Spleen (tissue), 7 donors: ENCODE measurements at regions not wholly inside any gene's neighbourhood (a gene's known extent, or its start where the extent isn't known, plus 50 kb on each side); places are given as distances from the start of the nearest gene placed in this dataset.

Experiments used
- CTCF ChIP-seq, 11 experiments: fragments of 200-600 bp in 7 of 11; fragments of 450-650 bp in 4 of 11; sonication (generic) in 4 of 11; IDR thresholded peaks in 8 of 11; conservative IDR thresholded peaks in 3 of 11; 1 replicate in 7 of 11; 2 replicates in 4 of 11; pipeline versions ENCODE4 v1.4.0 to v1.8.0; 2016 to 2021; ENCODE audit warnings: antibody characterized with exemption in 11 of 11, inconsistent platforms in 4 of 11, mild to moderate bottlenecking in 1 of 11
- POLR2A ChIP-seq, 3 donors: fragments of 450-650 bp; IDR thresholded peaks; one replicate each; pipeline ENCODE4 v1.5.1; 2017; ENCODE audit warnings: antibody characterized with exemption in 3 of 3, mild to moderate bottlenecking in 1 of 3
- donor health status: DM: no; HTN: no; CAD: no; lungs with moderate emphysema.
- donor health status: DM: no; HTN: no; CAD: no.
- donor health status: DM: no; HTN: no; CAD: no.

GRCh38 chr13:105971738-105972137 lies 563.7 kb downstream of the EFNB2 start:
- TF ChIP-seq POLR2A (IDR thresholded peaks at IDR 0.05) (no peak), CTCF (IDR thresholded peaks at IDR 0.05 in 8 of 11, conservative IDR thresholded peaks at IDR 0.05 in 3 of 11) (no peak)
